MM.1S (cell line): ENCODE measurements at regions not wholly inside any gene's neighbourhood (a gene's known extent, or its start where the extent isn't known, plus 50 kb on each side); places are given as distances from the start of the nearest gene placed in this dataset.

Source experiments
- DNase-seq: peaks from one replicate; pipeline ENCODE4 v3.0.0-alpha.2; 2015
- H2AFZ ChIP-seq: fragments of 300-600 bp; sonication (generic); 2 replicates; pipeline ENCODE4 v1.6.0; 2016; ENCODE audit warnings: antibody characterized with exemption, low read length
- H3F3A ChIP-seq: fragments of 300-600 bp; sonication (generic); 2 replicates; pipeline ENCODE4 v1.6.1; 2016; ENCODE audit warnings: mild to moderate bottlenecking, antibody characterized with exemption, low read length, moderate library complexity, mixed read lengths; ENCODE audit not compliant: insufficient read depth
- H3K27ac ChIP-seq: fragments of 300-600 bp; sonication (generic); 2 replicates; pipeline ENCODE4 v1.5.1; 2016; ENCODE audit warnings: mild to moderate bottlenecking, low read length
- H3K27me3 ChIP-seq: fragments of 300-600 bp; sonication (generic); replicated peaks from 2 replicates; pipeline ENCODE4 v1.6.0; 2016; ENCODE audit warnings: low read length; ENCODE audit not compliant: insufficient read depth
- H3K36me3 ChIP-seq: fragments of 300-600 bp; sonication (generic); replicated peaks from 2 replicates; pipeline ENCODE4 v1.6.1; 2016; ENCODE audit warnings: mild to moderate bottlenecking, low read length, mixed read lengths; ENCODE audit not compliant: insufficient read depth
- H3K4me1 ChIP-seq: fragments of 300-600 bp; sonication (generic); 2 replicates; pipeline ENCODE4 v1.6.1; 2016; ENCODE audit warnings: low read length, mixed read lengths
- H3K4me2 ChIP-seq: fragments of 300-600 bp; sonication (generic); 2 replicates; pipeline ENCODE4 v1.6.0; 2016; ENCODE audit warnings: low read depth, low read length
- H3K4me3 ChIP-seq: fragments of 300-600 bp; sonication (generic); 2 replicates; pipeline ENCODE4 v1.5.1; 2016; ENCODE audit warnings: low read length, mixed read lengths
- H3K79me2 ChIP-seq: fragments of 300-600 bp; sonication (generic); 2 replicates; pipeline ENCODE4 v1.6.1; 2016; ENCODE audit warnings: mixed run types, low read length, mixed read lengths
- H3K9ac ChIP-seq: fragments of 300-600 bp; sonication (generic); 2 replicates; pipeline ENCODE4 v1.6.1; 2016; ENCODE audit warnings: low read length, mixed read lengths
- H3K9me2 ChIP-seq: fragments of 300-600 bp; sonication (generic); replicated peaks from 2 replicates; pipeline ENCODE4 v1.6.1; 2016; ENCODE audit warnings: mild to moderate bottlenecking, low read length, mixed read lengths; ENCODE audit not compliant: insufficient read depth
- H3K9me3 ChIP-seq: fragments of 300-600 bp; sonication (generic); replicated peaks from 2 replicates; pipeline ENCODE4 v1.6.1; 2016; ENCODE audit warnings: mild to moderate bottlenecking, low read length, mixed read lengths; ENCODE audit not compliant: insufficient read depth
- H4K20me1 ChIP-seq: fragments of 300-600 bp; sonication (generic); 2 replicates; pipeline ENCODE4 v1.6.1; 2016; ENCODE audit warnings: mild to moderate bottlenecking, low read length, moderate library complexity, mixed read lengths; ENCODE audit not compliant: insufficient read depth
- CTCF ChIP-seq: fragments of 300-600 bp; sonication (generic); IDR thresholded peaks from 2 replicates; pipeline ENCODE4 v1.5.1; 2016; ENCODE audit warnings: antibody characterized with exemption, low read length, mixed read lengths
- EZH2 ChIP-seq: fragments of 300-600 bp; sonication (generic); optimal IDR thresholded peaks from 2 replicates; pipeline ENCODE3; 2017; ENCODE audit warnings: low read depth, mild to moderate bottlenecking, antibody characterized with exemption, low read length, mixed read lengths
- EZH2phosphoT487 ChIP-seq: fragments of 300-600 bp; sonication (generic); IDR thresholded peaks from 2 replicates; pipeline ENCODE4 v1.6.1; 2018; ENCODE audit warnings: antibody characterized with exemption, low read length

- no peak for DNase-seq
- Histone ChIP-seq H3K27me3 (no peaks in the 10 kb centered on the region), H3K9ac (no peak overlapping the region), H3K36me3 (no peaks in the 10 kb centered on the region), H4K20me1 (no peaks in the 10 kb centered on the region), H3K79me2 (no peaks in the 10 kb centered on the region), H3K4me1 (no peaks in the 10 kb centered on the region), H2AFZ (no peak overlapping the region), H3K27ac (no peak overlapping the region), H3F3A (no peaks in the 10 kb centered on the region), H3K4me3 (no peak overlapping the region), H3K4me2 (no peak overlapping the region), H3K9me3 (no peaks in the 10 kb centered on the region), H3K9me2 (no peaks in the 10 kb centered on the region)
- TF ChIP-seq CTCF (no peak), EZH2phosphoT487 (no peak), EZH2 (no peak)
Observed at GRCh38 chr4:34245276-34245675, 1999.0 kb downstream of the ARAP2 start.

- no peak for DNase-seq
- no peak overlapping the region for H3K4me3 ChIP-seq
- no peaks in the 10 kb centered on the region for H3K4me1 ChIP-seq
- H3K9ac ChIP-seq, result no peak overlapping the region
- H4K20me1 ChIP-seq, result no peaks in the 10 kb centered on the region
- H3K4me2 ChIP-seq, result no peak overlapping the region
- H3K27ac ChIP-seq, result no peak overlapping the region
- H3K36me3 ChIP-seq, result no peaks in the 10 kb centered on the region
- no peaks in the 10 kb centered on the region for H3F3A ChIP-seq
- no peaks in the 10 kb centered on the region for H3K9me2 ChIP-seq
- H3K79me2 ChIP-seq, result no peaks in the 10 kb centered on the region
- H2AFZ ChIP-seq, result no peak overlapping the region
- H3K27me3 ChIP-seq, result no peaks in the 10 kb centered on the region
- no peaks in the 10 kb centered on the region for H3K9me3 ChIP-seq
- TF ChIP-seq EZH2 (no peak), EZH2phosphoT487 (no peak), CTCF (no peak)
Observed at GRCh38 chr4:34250562-34250961, 1993.8 kb downstream of the ARAP2 start.

GRCh38 chr4:34253239-34253638 is 1991.1 kb downstream of the ARAP2 start:
- no peak for TF ChIP-seq CTCF
- Histone ChIP-seq H3K36me3 (no peaks in the 10 kb centered on the region), H3K4me1 (no peaks in the 10 kb centered on the region), H3K9ac (no peak overlapping the region), H3K9me2 (no peaks in the 10 kb centered on the region), H3K4me3 (no peak overlapping the region), H4K20me1 (no peaks in the 10 kb centered on the region), H3K9me3 (no peaks in the 10 kb centered on the region), H3K27ac (no peak overlapping the region), H3K27me3 (no peaks in the 10 kb centered on the region), H3K79me2 (no peaks in the 10 kb centered on the region), H3F3A (no peaks in the 10 kb centered on the region), H2AFZ (no peak overlapping the region), H3K4me2 (no peak overlapping the region)
- DNase-seq, result no peak

- Histone ChIP-seq H3K79me2 (no peaks in the 10 kb centered on the region), H3K9me3 (no peaks in the 10 kb centered on the region), H3K9me2 (no peaks in the 10 kb centered on the region), H3K9ac (no peak overlapping the region), H3K4me2 (no peak overlapping the region), H3K27me3 (no peaks in the 10 kb centered on the region), H2AFZ (no peak overlapping the region), H3K4me1 (no peaks in the 10 kb centered on the region), H3F3A (no peaks in the 10 kb centered on the region), H4K20me1 (no peaks in the 10 kb centered on the region), H3K36me3 (no peaks in the 10 kb centered on the region), H3K27ac (no peak overlapping the region), H3K4me3 (no peak overlapping the region)
- DNase-seq, result no peak
- no peak for TF ChIP-seq EZH2phosphoT487
- no peak for TF ChIP-seq CTCF
- no peak for TF ChIP-seq EZH2
Observed at GRCh38 chr4:34258176-34258575, 1986.1 kb downstream of the ARAP2 start.
